ENCODE measurements at regions not wholly inside any gene's neighbourhood (a gene's known extent, or its start where the extent isn't known, plus 50 kb on each side); places are given as distances from the start of the nearest gene placed in this dataset.

GRCh38 chr9:78756813-78757510 is 460.0 kb downstream of the PSAT1 start:
- DNase-seq, result peak; percentile 51

- DNase-seq, result no peak
Observed at GRCh38 chr9:78763424-78763823, 466.5 kb downstream of the PSAT1 start.

GRCh38 chr9:78765861-78766260 is 468.9 kb downstream of the PSAT1 start:
- no peak for DNase-seq

- no peak for DNase-seq
Observed at GRCh38 chr9:78767490-78767889, 470.6 kb downstream of the PSAT1 start.

- no peak for DNase-seq
Observed at GRCh38 chr9:78769690-78770089, 472.8 kb downstream of the PSAT1 start.

GRCh38 chr9:78775211-78775610 is 478.3 kb downstream of the PSAT1 start:
- DNase-seq, result no peak

GRCh38 chr9:78775696-78776295 is 478.9 kb downstream of the PSAT1 start:
- DNase-seq, result peak; percentile 11

- DNase-seq, result no peak
Observed at GRCh38 chr9:78777747-78778146, 480.8 kb downstream of the PSAT1 start.

GRCh38 chr9:78778318-78778717 is 481.4 kb downstream of the PSAT1 start:
- DNase-seq, result no peak

GRCh38 chr9:78778861-78779374 is 482.0 kb downstream of the PSAT1 start:
- DNase-seq, result no peak

GRCh38 chr9:78781681-78782080 is 484.8 kb downstream of the PSAT1 start:
- no peak for DNase-seq

- DNase-seq, result no peak
Observed at GRCh38 chr9:78782234-78782633, 485.3 kb downstream of the PSAT1 start.

- DNase-seq, result no peak
Observed at GRCh38 chr9:78782858-78783257, 485.9 kb downstream of the PSAT1 start.

GRCh38 chr9:78783743-78784142 is 486.8 kb downstream of the PSAT1 start:
- no peak for DNase-seq

- DNase-seq, result no peak
Observed at GRCh38 chr9:78786794-78787193, 489.9 kb downstream of the PSAT1 start.

- DNase-seq, result no peak
Observed at GRCh38 chr9:78788101-78788500, 491.2 kb downstream of the PSAT1 start.

- no peak for DNase-seq
Observed at GRCh38 chr9:78791779-78792178, 494.9 kb downstream of the PSAT1 start.

- no peak for DNase-seq
Observed at GRCh38 chr9:78792745-78793144, 495.8 kb downstream of the PSAT1 start.

- no peak for DNase-seq
Observed at GRCh38 chr9:78805771-78806170, 508.8 kb downstream of the PSAT1 start.

- no peak for DNase-seq
Observed at GRCh38 chr9:78806492-78807160, 509.7 kb downstream of the PSAT1 start.

- no peak for DNase-seq
Observed at GRCh38 chr9:78807286-78807685, 510.4 kb downstream of the PSAT1 start.

GRCh38 chr9:78808048-78808447 is 511.1 kb downstream of the PSAT1 start:
- DNase-seq, result no peak

GRCh38 chr9:78811622-78812276 is 514.8 kb downstream of the PSAT1 start:
- no peak for DNase-seq

- DNase-seq, result no peak
Observed at GRCh38 chr9:78812665-78813064, 515.7 kb downstream of the PSAT1 start.
